ENCODE measurements at regions not wholly inside any gene's neighbourhood (a gene's known extent, or its start where the extent isn't known, plus 50 kb on each side); places are given as distances from the start of the nearest gene placed in this dataset.

DNA sequence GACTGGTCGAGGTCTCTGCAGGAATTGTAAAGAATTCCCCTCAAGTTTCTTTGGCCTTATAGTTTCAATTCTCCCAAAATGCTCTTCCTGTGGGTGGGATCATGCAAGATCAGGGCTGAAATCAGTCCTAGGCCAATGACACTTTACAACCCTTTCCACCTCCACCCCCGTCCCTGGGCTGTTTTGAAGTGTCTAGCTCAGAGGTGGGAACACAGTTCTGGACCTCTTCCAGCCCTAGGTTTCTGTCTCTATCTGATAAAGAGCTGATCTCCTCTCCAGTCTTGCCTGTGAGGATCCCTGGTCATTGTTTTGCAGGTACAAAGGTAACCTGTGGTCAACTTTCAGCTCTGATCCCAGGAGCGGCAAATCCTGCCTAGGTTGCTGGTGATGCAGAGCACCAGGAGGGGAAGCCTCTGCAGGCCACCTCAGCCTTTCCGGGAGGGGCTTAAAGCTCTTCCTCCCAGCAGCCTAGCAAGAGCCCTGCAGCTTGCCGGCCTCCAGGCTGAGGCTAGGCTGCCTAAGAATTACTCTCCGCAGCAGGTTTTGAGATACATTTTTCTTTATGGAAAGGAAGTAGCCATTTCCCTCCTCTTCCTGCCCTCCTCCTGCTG is 69.8 kb upstream of the WIPF1 start:
- DNase-seq = no peak

DNA sequence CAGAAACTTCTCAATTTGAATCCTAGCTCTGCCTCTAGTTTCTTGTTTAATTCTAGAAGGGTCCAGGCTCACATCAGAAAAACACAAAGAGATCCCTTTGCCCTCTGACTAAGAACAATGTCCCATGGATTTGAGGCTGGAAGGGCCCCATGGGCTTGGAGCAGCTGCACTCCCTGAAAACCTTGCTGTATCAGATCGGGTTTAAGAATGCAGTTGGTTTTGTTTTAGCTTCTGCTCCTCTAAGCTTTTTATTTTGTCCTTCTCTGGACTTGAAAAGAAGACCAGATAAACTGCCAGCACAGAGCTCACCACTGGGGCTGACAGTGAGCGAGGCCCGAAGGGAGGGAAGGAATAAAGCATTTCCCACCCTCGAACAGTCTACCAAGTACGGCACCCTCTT is 69.2 kb upstream of the WIPF1 start:
- DNase-seq = no peak

DNA sequence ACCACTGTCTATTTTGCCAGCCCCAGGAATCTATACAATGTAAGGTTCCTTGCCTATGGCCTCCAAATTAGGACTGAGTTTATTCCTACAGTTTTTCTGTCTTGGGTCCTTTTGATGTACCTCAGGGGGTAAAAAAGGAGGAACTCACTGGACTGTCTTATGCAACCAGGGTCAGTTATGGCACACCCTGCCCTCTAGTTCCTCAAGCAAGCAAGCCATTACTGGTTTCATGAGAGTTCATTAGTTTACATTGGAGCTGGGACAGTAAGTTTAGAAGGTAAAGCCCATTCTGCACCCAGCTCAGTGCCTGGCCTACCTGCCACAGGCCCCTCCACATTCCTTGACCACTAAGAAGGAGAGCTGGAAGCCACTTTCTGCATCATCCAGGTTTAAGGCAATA is 68.7 kb upstream of the WIPF1 start:
- no peak for DNase-seq

DNA sequence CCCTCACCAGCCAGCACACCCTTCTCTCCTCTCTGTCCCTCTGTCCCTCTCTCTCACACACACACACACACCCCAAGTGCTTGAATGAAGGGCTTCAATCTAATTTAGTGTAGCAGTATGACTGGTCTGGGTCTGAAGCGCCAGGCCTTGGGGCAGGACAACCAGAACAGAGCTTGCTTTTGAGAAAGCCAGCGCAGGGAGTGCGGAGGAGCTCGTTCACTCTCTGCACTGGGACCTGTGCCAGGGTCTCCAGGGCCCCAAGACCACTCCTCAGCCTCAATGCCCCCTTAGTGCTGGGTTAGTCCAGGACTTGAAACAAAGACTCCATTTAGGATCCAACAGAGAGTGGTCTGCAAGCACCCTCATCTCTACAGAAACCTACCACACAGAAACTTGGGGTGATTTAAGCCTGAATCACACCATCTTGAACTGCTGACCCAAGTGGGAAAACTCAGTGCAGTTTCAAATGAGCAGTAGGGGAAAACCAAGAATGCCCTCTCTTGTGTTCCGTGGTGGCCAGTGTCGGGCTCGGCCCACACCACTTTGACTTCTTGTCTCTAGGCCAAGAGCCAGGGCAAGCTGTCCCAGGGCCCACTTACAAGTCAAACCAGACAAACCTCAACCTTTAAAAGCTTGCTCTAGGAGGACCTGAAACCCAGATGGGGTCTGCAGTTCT is 66.6 kb upstream of the WIPF1 start:
- no peak for DNase-seq

DNA sequence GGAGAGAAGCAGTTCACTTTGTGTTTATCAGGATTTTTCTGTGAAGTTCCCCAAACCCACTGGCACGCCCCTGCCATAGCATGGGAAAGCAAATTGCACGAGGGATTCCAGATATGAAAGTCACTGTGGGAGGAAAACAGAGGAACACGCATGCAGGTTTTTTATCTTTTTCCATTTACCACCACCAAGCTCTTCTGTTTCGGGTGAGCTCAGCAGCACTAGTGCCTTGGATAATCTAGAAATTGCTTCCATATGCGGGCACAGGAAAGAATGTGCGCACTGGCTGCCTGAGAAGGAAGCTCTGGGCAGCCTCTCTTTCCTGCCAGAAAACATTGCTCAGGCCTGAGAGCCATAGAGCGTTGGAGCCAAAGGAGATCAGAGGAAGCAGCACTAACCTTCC is 65.9 kb upstream of the WIPF1 start:
- no peak for DNase-seq

DNA sequence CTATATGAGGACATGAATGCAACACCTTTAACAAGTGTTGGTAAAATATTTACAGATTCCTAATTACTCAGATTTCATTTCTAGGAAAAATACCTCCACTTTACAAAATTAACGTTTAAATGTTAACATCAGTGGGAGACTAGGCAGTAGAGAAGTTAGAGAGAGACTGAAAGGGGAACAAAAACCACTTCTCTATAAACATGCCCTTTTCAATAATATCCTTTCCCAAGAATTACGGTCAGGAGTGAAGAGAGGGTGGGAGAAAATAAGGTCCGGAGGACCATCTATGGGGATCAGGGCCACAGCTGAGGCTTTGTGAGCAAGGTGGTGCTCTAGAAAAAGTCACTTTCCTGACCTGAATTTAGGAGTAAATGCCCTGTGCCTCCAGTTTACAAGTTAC is 65.3 kb upstream of the WIPF1 start:
- no peak for DNase-seq

DNA sequence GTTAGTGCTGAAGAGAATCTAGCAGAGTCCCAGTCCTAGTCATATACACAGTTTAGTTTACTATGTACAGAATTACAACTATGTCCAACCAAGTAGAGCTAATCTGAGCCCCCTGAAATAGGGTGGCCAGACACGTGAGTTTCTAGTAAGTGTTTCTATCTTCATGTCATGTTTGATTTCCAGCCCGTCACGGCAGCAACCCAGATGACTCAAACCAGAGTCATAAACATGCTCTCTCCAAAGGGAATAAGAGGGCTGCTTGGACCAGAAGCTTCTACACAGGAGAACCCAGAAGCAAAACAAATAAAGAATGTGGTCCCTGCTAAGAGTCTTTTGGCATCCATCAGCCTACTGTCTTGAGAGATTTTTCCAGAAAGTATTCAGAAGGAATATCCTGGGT is 64.9 kb upstream of the WIPF1 start:
- DNase-seq = peak; percentile 57

DNA sequence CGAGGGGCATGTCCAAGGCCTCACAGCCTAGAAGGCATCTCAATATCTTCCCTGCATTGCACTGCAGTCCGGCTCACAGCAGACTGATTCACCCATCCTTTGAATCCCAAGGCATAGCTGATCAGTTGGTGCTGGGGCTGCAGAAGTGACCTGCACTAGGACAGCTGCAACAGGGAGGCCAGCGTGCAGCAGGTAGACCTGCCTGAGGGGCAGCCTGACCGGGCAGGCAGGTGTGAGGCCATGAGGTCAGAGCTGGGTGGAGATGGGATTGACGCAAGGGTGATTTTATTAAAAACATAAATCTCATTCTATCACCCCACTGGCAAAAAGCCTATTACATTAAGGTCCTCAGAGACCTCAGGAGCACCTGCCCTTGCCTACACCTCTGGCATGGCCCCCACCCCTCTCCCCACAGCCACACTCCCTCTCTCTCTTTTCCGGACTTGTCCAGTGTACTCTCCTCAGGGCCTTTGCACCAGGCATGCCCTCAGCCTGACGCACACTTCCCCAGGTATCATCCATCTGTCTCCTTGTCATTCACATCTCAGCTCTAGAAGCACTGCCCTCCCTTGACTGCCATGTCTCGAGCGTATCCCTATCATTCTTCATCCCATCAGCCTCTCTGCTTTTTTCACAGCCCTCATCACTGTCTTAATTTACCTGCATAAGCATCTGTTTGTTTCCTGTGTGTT is 63.5 kb upstream of the WIPF1 start:
- DNase-seq = no peak

DNA sequence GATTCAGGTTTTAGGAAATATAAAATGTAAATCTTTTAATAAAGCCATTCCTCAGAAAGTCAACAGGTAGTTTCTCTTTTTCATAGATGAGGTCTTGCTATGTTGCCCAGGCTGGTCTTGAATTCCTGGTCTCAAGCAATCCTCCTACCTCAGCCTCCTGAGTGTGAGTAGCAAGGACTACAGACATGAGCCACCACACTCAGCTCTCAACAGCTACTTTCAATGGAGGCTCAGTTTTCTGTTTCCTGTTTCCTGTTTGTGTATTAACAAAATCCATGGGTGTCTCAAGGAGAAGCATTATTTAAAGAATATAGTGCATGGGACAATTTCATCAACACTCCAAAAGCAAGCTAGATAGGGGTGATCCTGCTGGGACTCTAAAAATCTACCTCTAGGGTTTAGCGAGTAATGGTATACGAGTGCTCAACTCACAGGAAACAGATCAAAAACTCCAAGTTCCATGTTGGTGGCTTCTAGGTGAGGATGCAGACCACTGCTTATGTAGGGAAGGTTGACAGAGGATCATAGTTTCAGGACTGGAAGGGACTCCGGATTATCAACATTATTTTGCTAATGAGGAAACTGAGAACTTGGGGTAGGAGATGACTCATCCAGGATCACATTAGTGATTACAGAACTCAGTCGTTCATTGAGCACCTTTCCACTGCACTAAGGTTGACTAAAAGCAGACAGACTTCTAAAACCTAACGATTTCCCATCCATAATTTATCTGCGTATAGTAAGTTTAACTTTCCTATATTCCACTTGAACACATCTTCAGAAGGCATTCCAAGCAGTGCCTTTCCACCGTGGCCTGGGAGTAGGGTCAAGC is 61.7 kb upstream of the WIPF1 start:
- no peak for DNase-seq

DNA sequence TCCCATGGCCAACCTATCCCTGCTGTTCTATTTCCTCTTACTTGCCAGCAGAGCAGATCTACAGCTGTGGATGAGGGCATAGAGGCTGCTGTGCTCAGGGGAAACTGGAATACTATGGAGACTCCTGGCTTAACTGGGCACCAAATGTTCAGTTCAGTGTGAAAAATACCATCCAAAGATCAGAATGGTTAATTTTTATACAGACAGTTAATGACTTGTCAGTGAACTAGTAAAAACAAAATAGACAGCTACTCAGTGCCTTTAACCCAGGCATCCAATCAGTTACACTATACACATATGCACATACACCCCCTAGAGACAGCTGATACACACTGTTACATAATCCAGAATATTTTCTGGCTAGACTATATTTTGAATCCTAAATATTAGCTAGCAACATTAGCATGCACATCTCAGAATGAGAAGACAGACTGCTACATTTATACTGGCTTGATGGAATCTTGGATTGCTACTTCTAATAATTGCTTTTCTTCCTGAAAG is 59.1 kb upstream of the WIPF1 start:
- no peak for DNase-seq

DNA sequence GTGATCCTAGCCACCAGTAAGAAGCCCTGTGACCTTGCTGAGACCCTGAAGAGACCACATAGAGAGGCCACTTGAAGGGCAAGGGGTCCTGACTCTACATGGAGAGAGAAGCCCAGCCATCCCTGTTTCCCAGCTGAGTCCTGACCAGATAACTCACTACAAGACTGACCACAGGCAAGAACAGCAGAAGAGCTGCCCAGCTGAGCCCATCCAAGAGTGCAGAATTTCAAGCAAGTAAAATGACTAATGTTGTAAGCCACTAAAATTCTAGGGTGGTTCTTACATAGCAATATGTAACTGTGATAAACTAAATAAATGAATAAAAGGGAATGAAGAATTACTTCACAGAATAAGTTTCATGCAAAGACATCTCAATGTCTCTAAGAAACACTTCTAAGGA is 58.4 kb upstream of the WIPF1 start:
- DNase-seq = no peak

DNA sequence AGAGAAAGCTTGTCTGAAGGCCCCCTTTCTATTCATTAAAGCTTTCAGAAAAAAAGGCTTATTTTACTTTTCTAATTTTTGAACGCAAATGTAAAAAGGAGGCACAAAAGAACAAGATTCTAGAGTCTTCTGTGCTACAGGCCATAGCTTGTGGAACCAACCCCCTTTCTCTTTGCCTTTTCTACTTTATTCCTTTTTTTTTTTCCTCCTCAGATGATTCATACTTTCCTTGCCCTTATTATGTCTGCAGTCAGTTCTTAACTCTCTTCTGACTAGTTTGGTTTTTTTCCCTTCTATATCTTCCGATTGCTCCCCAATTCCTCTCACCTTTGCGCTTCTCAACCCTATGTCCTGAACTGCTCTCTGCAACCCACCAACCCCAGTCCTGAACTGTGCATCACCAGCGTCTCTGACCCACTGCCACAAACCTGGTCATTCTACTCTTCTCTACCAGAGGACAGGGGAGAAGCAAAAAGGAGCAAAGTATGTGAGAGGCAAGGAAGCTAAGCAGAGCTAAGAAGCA is 56.9 kb upstream of the WIPF1 start:
- DNase-seq = no peak

DNA sequence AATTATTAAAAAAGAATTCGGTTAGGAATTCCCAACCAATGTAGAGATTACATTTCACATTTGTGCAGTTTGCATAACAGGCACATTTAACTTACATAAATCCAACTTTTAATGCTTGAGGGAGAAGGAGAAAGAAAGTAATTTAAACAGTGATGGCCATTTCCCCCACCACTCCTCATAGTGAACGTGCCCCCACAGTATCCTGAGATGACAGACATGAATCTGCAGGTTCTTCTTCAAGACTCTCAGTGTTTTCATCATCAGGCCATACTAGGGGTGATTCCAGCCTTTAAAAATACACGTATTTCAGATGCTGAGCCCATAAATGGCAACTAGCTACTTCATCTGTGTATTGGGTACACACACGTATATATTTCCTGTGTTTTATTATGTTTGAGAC is 51.3 kb upstream of the WIPF1 start:
- DNase-seq = no peak

Data from kidney glomerular epithelial cell (primary cell).